GM19397 (cell line): ENCODE measurements at regions not wholly inside any gene's neighbourhood (a gene's known extent, or its start where the extent isn't known, plus 50 kb on each side); places are given as distances from the start of the nearest gene placed in this dataset.

Experiments used
- ATAC-seq: cut with Tn5 transposase; IDR thresholded peaks from one replicate; pipeline ENCODE4 v1.9.1; 2021; ENCODE audit warnings: mild to moderate bottlenecking, moderate library complexity; ENCODE audit not compliant: unreplicated experiment

GRCh38 chr17:74070374-74070773 lies 133.1 kb upstream of the RPL38 start:
- ATAC-seq = no peak

- ATAC-seq = no peak
Observed at GRCh38 chr17:74070998-74071679, 132.3 kb upstream of the RPL38 start.

GRCh38 chr17:74072340-74072739 lies 131.1 kb upstream of the RPL38 start:
- no peak for ATAC-seq

- no peak for ATAC-seq
Observed at GRCh38 chr17:74076446-74076845, 127.0 kb upstream of the RPL38 start.

GRCh38 chr17:74077231-74077630 lies 126.2 kb upstream of the RPL38 start:
- no peak for ATAC-seq

DNA sequence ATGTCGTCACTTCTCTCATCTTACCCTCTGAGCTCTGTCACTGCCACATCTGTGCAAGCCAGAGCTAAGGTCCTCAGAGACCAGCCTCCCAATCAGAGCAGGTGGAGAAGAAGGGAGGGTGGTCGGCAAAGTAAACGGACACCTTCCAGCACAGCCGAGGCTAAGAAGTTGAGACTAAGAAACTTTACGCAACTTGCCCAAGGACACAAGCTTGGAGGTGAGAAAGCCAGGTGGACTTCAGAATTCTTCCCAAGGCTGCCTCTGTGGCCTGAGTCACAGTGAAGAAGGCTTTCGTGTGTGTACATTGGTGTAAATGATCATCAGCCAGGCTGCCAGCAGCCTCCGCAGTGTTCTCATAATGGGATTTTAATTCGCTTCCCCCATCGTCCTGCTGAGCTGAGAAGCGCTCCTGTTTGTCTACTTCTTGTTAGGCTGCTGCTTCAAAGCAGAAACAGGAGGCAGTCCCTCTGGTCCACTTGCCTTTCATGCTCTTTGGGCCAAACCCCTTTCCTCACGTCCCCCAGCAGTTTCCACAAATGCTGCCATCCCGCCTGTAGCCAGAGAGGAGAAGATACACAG lies 125.0 kb upstream of the RPL38 start:
- ATAC-seq = no peak

- no peak for ATAC-seq
Observed at GRCh38 chr17:74079537-74080300, 123.8 kb upstream of the RPL38 start.

GRCh38 chr17:74080656-74081582 lies 122.6 kb upstream of the RPL38 start:
- ATAC-seq = no peak

GRCh38 chr17:74082886-74083285 lies 120.6 kb upstream of the RPL38 start:
- ATAC-seq = no peak

DNA sequence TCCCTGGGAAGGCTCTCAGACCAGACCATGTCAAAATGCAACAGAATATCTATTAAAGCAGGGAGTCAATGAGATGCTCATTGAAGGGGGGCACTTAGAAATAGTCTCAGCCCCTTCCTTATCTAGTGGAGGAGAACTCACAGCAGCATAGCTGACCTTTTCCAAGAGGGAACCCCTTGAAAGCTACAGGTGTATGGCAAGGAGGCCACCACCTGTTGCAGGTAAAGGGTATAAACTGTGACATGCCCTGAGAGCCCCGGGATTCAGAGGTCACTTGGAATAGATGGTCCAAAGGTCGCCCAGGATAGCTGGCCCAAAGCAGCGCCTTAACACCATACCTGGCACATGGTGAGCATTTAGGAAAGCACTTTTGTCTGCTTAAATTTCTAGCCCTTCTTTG lies 120.2 kb upstream of the RPL38 start:
- ATAC-seq = no peak

DNA sequence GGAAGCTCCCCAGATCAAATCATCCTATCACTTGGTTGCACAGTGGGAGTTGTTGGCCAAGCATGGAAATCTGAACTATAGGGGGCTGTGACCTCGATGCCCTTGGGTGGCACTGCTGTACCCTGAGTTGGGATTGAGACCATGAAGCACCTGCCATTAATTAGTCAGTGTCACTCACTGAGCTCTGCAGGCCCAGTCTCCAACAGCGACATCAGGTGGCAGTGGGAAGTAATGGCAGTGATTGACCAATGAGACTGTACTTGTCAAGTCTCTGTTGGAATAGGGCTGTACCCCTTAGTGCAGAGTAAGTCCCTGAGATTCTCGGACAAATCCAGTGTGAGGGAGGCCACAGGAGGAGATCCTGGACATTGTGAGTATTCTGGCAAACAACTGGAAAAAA lies 118.0 kb upstream of the RPL38 start:
- ATAC-seq = no peak

- no peak for ATAC-seq
Observed at GRCh38 chr17:74087002-74087585, 116.4 kb upstream of the RPL38 start.

DNA sequence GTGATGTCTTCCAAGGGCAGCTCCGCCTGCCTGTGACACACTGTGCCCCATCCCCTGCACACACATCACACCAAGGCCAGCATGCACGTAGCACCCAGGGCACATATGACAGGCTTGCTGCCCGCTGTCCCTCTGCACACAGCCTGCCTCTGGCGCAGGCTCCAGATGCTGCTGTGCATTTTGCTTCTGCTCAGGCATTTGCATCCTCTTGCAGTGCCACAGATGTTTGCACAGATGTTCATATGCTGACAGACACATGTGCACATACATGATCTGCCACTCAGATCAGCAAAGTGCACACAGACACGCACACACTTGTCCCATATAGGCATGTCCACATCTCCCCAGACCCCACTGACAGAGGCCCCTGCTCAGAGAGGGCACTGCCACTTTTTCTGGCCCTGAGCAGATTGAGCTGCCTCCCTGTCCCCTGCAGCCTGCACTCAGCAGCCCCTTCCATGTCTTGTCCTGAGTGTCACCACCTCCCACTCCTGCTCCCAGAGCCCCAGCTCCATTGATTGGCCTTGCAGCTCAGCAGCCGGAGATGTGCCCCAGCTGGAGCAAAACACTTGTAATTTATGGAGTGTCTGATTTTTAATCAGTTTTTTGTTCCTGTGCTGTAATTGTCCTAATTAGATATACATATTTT lies 115.1 kb upstream of the RPL38 start:
- no peak for ATAC-seq

DNA sequence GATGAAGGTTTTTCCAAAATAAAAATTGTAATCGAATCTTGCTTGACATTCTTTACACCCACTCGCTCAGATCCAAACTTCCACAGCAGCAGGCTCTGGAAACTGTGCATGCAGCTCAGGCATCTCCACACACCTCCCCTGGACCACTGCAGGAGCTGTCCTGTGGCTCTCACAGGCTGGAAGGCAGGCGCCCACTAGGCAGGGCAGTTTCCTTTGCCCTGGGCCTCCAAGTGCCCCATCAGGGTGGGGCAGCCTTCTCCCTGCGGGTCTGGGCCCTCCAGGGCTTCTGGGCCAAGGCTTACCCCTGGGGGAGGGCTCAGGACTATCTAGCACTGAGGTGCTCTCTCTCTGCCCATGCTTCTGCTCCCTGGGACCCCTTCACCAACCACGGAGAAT lies 114.5 kb upstream of the RPL38 start:
- no peak for ATAC-seq

- no peak for ATAC-seq
Observed at GRCh38 chr17:74089380-74089779, 114.1 kb upstream of the RPL38 start.

- no peak for ATAC-seq
Observed at GRCh38 chr17:74089869-74090464, 113.5 kb upstream of the RPL38 start.

DNA sequence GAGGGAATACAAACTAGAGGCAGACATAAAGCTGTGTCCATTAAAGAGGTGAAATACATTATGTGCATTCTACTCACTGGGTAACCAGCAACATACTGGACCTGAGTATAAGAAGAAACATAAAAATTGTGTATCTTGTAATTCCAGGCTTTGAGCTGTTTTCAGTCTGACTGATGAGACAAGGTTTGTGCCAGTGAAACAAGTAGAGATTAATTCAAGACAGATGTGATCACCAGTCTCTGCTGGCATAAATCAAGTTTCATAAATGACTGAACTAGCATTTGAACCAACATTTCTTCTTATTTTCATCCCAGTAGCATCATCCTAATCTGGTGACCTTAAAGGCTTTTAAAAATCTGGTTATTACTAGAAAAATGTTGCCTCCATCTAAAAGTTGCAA lies 108.8 kb upstream of the RPL38 start:
- ATAC-seq = no peak

DNA sequence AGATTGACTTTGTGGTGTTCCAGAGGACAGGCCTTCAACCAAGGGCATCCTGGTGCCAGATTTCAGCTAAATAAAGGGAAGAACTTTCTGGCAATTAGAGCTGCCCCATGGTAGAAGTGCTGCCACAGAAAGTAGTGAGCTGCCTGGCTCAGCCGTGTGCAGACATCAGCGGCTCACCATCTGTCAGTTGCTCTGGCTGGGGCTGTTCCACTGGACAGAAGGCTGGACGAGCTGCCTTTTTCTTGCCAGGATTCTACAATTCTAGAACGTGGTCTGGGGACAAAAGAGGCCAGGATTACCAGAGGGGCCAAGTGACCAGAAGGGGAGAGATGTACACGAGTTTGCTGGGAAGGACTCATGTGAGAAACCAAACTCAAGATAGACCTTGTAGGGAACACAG lies 107.0 kb upstream of the RPL38 start:
- no peak for ATAC-seq

DNA sequence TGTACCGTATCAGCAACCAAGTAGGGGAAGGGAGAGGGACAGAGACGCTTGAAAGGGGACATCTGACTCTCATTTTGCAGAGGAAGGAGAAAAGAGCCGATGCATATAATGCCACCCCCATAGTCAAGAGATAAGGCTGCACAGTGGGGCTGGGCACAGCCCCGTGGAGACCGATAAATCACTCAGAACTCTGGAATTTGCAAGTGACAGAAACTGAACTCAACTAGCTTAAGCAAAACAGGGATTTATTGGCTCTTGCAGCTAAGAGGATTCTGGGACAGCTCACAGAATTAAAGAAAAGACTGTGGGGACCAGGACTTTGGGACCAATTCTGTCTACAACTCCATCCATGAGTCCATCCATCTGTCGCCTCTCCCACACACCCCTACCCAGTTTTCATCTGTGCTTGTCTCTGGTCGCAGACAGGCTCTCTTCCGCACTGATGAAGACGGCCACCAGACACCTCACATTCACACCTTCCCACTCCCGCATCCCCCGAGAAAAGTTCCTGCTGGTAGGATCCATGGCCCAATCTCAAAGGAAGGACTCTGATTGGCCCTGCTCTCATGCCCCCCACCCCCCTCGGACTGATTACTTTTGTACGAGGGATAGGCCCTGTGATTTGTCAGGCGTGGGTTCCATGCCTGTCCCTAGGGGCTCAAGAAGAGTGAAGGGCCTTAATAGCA lies 105.9 kb upstream of the RPL38 start:
- no peak for ATAC-seq
